ENCODE measurements at regions not wholly inside any gene's neighbourhood (a gene's known extent, or its start where the extent isn't known, plus 50 kb on each side); places are given as distances from the start of the nearest gene placed in this dataset.
"Not testable (repeated sequence)": the region's sequence is repeated elsewhere in the genome, so short reads cannot be mapped to it uniquely, and the experiment has no call there.

GRCh38 chr9:129296195-129296594 is 118.1 kb upstream of the IER5L start:
- not testable (repeated sequence) for DNase-seq

- no peak for DNase-seq
These were observed 113.0 kb upstream of the IER5L start for GRCh38 chr9:129291041-129291501.

GRCh38 chr9:129290606-129291005 is 112.5 kb upstream of the IER5L start:
- DNase-seq: no peak

DNA sequence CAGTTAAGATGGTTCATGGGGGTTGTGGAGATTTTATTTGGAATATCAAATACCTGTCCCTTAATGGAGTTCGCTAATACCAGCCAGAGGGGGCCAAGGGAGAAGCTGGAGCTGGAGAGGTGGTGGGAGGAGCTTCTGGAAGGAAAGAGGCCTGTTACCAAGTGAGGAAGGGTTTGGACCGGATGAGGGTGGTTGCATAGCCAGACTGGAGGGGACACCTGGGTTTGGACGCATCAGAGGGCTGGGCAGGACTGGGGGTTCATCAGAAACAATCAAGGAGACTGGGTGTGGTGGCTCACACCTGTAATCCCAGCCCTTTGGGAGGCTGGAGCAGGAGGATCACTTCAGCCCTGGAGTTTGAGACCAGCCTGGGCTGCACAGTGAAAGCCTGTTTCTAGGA is 111.8 kb upstream of the IER5L start:
- DNase-seq: no peak

DNA sequence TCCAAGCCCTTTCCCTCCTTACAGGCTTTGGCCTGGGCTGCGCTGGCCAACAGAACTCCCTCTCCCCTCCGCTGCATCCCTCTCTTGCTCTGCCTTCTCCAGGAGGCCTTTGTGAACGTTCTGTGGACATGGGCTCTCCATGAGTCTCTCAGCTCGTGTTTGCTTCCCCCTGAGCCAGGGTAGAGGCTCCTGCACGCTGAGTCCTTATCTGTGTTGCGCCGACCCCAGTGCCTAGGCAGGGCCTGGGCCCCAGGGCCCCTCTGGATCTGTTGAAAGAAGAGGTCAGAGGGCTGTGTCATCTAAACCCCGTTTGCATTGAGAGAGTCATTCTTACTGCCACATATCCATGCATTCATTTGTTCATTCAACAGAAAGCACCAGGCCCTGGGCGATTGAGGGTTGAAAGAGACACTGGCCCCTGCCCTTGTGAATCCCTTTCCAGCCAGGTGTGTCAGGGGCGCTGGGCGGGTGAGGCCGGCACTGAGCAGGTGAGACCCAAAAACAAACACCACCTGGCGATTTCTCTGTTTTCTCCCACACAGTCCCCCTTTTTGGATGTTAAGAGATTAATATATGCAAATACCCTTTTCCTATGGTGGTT is 111.2 kb upstream of the IER5L start:
- DNase-seq: no peak

DNA sequence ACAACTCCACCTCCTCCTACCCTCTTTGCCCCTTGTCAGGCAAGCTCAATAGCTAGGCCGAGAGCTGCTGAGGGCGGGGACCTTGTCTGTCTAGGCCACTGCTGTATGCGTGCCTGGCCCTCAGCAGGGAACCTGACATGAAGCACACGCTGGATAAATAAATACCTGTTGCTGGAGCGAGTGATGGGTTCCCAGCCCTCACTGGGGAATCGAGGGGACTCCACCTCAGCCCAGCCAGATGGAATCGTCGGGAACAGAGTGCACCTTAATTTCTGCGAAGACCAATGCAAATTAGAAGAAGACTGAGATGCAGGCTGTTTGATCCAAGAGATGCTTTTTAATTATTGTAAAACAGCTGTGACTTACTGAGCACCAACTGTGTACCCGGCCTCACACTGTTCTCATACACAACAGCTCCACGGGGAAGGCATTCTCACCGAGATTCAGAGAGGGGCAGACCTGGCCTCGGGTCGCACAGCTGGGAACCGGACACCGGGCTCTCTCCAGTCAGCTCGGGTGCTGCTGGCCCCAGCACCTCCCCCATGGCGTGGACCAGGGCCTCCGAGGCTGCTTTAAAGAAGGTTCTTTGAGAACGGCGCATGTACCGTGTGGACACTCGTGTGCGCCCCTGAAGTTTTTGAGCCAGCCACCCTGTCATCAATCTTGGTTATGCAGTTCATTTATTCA is 109.7 kb upstream of the IER5L start:
- no peak for DNase-seq

DNA sequence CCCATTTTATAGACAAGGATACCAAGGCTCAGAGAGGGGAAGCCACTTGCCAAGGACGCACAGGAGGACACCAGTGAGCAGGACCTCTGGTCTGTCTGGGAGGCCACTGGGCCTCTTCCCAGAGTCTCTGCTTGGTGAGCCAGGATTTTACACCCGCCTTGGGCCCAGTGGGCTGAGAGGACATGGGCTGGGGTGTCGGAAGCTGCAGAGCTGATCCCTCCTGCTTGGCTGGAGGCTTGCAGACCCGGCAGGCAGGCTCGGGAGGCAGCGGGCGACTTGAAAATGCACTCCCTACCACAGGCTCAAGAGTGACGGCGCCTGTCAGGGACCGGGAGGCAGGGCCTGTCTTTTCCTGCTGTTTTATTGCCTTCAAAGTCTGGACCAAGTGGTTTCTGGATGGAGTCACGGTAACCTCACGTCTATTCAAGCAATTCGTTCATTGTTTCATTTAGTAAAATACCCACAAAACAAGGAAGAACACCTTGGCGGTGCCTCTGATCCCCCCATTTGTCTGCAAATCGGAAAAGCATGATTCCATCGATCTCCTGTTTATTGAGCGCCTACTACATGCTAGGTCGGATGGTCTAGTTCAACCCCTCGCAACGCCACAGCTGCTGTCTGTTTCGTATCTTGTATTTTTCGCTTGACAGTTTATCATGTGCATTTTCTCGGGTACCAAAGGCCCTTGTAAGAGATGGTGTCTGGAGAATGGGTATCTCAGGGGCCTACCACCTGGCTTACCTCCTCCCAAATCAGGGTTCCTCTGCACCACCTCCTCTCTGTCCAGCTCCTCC is 108.1 kb upstream of the IER5L start:
- no peak for DNase-seq

GRCh38 chr9:129285382-129285781 is 107.3 kb upstream of the IER5L start:
- DNase-seq: no peak

DNA sequence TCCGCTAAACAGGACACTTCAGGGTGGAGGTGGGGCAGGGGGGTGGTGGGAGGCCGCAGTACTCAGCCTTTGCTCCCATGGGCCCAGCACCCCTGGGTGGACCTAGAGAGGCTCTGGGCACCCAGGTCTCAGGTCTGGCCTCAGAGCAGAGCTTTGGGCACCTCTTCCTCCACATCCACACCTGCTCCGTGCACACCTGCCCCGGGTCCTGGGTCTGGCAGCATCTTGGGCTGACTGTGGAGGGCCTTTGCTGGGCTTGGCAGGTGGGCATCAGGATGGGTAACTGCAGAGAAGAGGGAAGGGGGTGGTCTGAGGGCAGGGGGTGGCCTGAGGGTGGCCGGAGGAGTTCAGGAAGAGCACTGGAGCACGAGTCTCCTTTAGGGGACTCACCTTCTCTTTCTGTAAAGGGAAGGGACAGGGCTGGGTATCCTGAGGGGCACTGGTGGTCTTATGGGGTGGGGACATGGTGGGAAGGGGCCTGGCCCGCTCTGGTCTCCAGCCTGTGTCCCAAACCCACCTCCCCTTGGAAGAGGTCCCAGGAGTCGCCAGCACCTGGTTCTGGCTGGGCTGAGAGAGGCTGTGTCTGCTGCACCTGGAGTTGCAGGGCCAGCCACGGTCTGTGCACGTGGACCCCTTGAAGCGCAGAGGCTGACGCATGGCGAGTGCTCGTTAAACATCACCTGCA is 106.7 kb upstream of the IER5L start:
- no peak for DNase-seq

- DNase-seq: no peak
These were observed 105.9 kb upstream of the IER5L start for GRCh38 chr9:129283705-129284606.

DNA sequence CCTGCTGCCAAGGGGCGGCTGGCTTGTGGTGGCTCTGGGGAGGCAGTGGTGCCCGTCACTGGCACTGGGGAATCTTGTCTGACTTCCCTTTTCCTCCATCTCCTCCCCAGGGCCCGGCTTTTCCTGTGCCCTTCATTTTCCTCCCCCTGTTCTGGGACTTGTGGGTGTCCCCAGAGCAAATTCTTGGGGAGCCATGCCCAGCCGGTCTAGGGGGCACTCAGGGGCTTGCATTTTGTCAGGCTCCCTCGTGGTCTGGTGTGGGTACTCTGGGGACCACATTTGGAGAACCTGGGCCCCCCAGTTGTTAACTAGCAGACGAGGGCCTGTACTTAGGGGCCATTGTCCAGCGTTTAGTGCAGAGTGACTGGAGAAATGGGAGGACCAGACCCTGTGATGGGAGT is 105.2 kb upstream of the IER5L start:
- DNase-seq: no peak

DNA sequence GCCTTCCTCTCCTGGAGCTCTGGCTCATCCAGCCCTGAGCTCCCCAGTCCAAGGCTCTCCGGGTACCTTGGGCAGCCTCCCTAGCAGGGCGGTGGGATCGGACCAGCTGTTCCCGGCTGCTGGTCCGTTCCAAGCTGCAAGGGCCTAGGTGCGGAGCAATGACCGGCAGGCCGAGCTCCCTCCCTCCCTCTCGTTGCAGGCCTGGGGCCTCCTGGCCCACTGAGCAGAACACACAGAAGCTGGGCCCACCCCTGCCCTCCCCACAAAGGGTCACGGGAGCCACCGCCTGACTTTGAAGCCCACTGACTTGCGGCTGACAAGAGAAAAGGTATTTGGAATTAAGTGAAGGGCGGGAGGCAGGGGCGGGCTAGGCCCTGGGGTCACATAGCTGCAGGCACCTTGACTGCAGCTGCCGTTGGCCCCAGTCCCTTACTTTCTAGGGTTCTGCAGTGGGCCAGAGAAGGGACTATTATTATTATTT is 104.7 kb upstream of the IER5L start:
- DNase-seq: no peak

DNA sequence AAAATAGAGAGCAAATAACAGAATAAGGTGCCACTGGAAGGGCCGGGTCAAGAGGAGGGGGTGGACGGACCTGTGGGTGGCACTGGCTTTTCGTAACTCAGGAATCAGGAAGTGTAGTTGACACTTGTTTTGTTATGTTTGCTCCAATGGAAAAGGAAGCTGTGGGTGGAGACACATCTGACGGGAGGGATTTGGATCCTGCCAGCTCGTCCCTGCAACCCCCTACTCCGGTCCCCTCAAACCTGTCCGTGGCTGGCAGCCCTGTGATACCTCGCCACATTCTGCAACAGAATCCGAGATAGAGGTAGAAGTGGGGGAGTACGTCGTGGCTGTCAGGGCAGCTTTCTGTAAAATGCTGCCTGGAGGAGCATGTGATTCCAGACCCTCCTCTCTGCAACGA is 104.2 kb upstream of the IER5L start:
- no peak for DNase-seq

GRCh38 chr9:129281506-129282145 is 103.6 kb upstream of the IER5L start:
- no peak for DNase-seq

DNA sequence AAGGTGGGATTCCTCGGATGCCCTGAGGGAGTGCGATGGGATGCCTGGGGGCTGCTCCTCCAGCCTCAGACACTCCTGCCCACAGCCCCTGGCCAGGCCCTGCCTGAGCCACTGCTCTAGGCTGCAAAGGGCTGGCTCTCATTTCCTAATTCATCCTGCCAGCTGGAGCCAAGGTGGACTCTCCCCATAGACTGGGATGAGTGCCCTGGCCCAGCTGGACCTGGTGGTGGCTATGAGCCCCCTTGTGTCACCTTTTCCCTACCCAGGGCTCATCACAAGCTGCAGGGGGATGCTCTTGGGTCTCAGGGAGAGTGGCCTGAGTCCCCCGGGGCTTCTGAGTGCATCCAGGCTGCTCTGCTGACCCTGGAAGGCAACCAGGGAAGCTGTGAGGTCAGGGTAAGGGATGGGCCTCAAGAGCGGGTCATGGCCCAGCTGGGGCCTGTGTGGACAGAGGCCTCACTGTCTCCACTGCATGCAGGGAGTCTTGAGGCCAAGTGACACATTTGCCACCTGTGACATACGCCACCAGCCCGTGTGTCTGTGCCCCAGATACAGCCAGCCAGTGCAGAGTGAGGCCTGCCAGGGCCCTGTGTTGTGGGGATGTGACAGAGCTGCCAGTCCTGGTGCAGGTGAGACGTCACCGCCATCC is 102.7 kb upstream of the IER5L start:
- DNase-seq: no peak

DNA sequence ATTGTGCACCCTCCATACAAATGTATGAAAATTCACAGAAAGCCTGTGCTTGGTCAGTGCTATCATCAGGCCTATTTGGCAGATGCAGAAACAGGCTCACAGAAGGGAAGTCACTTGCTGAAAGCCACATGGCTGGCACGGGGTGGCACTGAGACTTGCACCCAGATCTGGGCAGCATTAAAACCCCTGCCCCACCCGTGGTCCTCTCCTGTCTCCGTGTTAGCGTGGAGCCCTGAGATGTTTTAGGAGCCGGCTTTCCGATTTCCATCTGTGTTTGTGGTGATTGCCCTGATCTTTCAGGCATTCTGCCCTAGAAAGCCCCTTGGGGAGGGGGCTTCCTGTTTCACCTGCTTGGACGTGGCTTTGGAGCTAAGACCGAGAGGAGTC is 102.2 kb upstream of the IER5L start:
- DNase-seq: no peak

GRCh38 chr9:129278391-129279237 is 100.6 kb upstream of the IER5L start:
- no peak for DNase-seq

GRCh38 chr9:129276486-129277230 is 98.6 kb upstream of the IER5L start:
- DNase-seq: no peak

- DNase-seq: no peak
These were observed 97.7 kb upstream of the IER5L start for GRCh38 chr9:129275626-129276247.

Data from CD4-positive, alpha-beta T cell treated with Interleukin-6 for 4 hours (primary cell).